H1 (cell line): ENCODE measurements at regions not wholly inside any gene's neighbourhood (a gene's known extent, or its start where the extent isn't known, plus 50 kb on each side); places are given as distances from the start of the nearest gene placed in this dataset.

Experiments used
- CTCF ChIA-PET: fragments of 300-600 bp; sonication (Branson Sonifier 250); formaldehyde crosslinking; loops from one replicate; lab custom pipeline; 2021; ENCODE audit not compliant: partially characterized antibody; lab: Charles Lee
- POLR2A ChIA-PET: fragments of 300-600 bp; sonication (Branson Sonifier 250); formaldehyde crosslinking; loops from one replicate; lab custom pipeline; 2021; ENCODE audit warnings: inconsistent platforms; ENCODE audit not compliant: partially characterized antibody; lab: Charles Lee
- DNase-seq, 2 experiments: peaks; one replicate each; pipeline versions ENCODE4 v3.0.0 to v3.0.0-alpha.2; 2010 to 2022; ENCODE audit warnings: low spot score in 2 of 2, low read depth in 1 of 2, mixed read lengths in 1 of 2
- FAIRE-seq: peaks from 2 replicates; lab custom pipeline; 2011; peaks lifted over from hg19 to GRCh38; lab: Jason Lieb, UNC
- H2AFZ ChIP-seq: 2 replicates; pipeline ENCODE4 v1.8.1; 2012; ENCODE audit warnings: low read length, inconsistent platforms
- H2AK5ac ChIP-seq: 2 replicates; pipeline ENCODE4 v1.6.1; 2013; ENCODE audit warnings: low read depth, low read length
- H2BK120ac ChIP-seq: replicated peaks from 2 replicates; pipeline ENCODE3; 2013; ENCODE audit warnings: low read depth, low read length, inconsistent platforms
- H2BK12ac ChIP-seq: 2 replicates; pipeline ENCODE4 v1.6.1; 2013; ENCODE audit warnings: low read depth, low read length
- H2BK15ac ChIP-seq: 2 replicates; pipeline ENCODE4 v1.6.1; 2013; ENCODE audit warnings: low read length
- H2BK20ac ChIP-seq: 2 replicates; pipeline ENCODE4 v1.6.1; 2013; ENCODE audit warnings: low read length
- H2BK5ac ChIP-seq: 2 replicates; pipeline ENCODE4 v1.6.1; 2013; ENCODE audit warnings: low read depth, low read length
- H3K14ac ChIP-seq: 2 replicates; pipeline ENCODE4 v1.6.1; 2013; ENCODE audit warnings: inconsistent platforms; ENCODE audit not compliant: insufficient read length
- H3K18ac ChIP-seq: 2 replicates; pipeline ENCODE4 v1.6.1; 2013; ENCODE audit warnings: low read length; ENCODE audit errors: extremely low read depth
- H3K23ac ChIP-seq: 2 replicates; pipeline ENCODE4 v1.6.1; 2013; ENCODE audit warnings: inconsistent platforms; ENCODE audit not compliant: insufficient read length
- H3K23me2 ChIP-seq: 2 replicates; pipeline ENCODE4 v1.6.1; 2013; ENCODE audit warnings: low read depth, low read length
- H3K27ac ChIP-seq: 2 replicates; pipeline ENCODE4 v1.6.1; 2011; ENCODE audit warnings: low read depth, low read length, inconsistent platforms
- H3K27me3 ChIP-seq, 4 experiments: replicated peaks in 1 of 4; 1 replicate in 1 of 4; 2 replicates in 3 of 4; pipeline versions ENCODE4 v1.6.1 to v1.8.1; 2011 to 2013; ENCODE audit warnings: low read length in 3 of 4, mild to moderate bottlenecking in 3 of 4, inconsistent platforms in 2 of 4, mixed read lengths in 2 of 4, moderate library complexity in 1 of 4; ENCODE audit not compliant: control insufficient read depth in 3 of 4, insufficient read depth in 3 of 4; ENCODE audit errors: extremely low read depth in 1 of 4
- H3K36me3 ChIP-seq, 4 experiments: 2 replicates each; pipeline versions ENCODE4 v1.6.1 to v1.8.1; 2011 to 2013; ENCODE audit warnings: mild to moderate bottlenecking in 4 of 4, low read length in 3 of 4, moderate library complexity in 2 of 4, control low read depth in 1 of 4, inconsistent platforms in 1 of 4; ENCODE audit not compliant: insufficient read depth in 4 of 4, control insufficient read depth in 2 of 4
- H3K4ac ChIP-seq: replicated peaks from 2 replicates; pipeline ENCODE3; 2013; ENCODE audit warnings: low read length, low read depth, mixed read lengths, inconsistent platforms; ENCODE audit not compliant: insufficient read length
- H3K4me1 ChIP-seq, 4 experiments: replicated peaks in 1 of 4; 1 replicate in 1 of 4; 2 replicates in 3 of 4; pipeline versions ENCODE4 v1.6.1 to v1.8.1; 2011 to 2013; ENCODE audit warnings: low read length in 3 of 4, inconsistent platforms in 2 of 4, mixed read lengths in 1 of 4; ENCODE audit not compliant: insufficient read depth in 4 of 4, control insufficient read depth in 3 of 4
- H3K4me2 ChIP-seq, 2 experiments: 2 replicates each; pipeline versions ENCODE4 v1.6.1 to v1.8.1; 2011 to 2013; ENCODE audit warnings: low read depth in 2 of 2, low read length in 2 of 2, control low read depth in 1 of 2, inconsistent platforms in 1 of 2, mild to moderate bottlenecking in 1 of 2; ENCODE audit not compliant: insufficient read depth in 1 of 2
- H3K4me3 ChIP-seq, 4 experiments: fragments of 200-600, 300-600 bp in 1 of 4; sonication (generic), shearing (Covaris generic), sonication (Bioruptor Twin) in 1 of 4; 2 replicates each; pipeline versions ENCODE4 v1.5.1 to v1.8.1; 2011 to 2016; ENCODE audit warnings: low read length in 4 of 4, low read depth in 3 of 4, control low read depth in 2 of 4, inconsistent platforms in 2 of 4, mild to moderate bottlenecking in 2 of 4, mixed read lengths in 1 of 4, moderate library complexity in 1 of 4; ENCODE audit not compliant: insufficient read depth in 2 of 4; ENCODE audit errors: extremely low read depth in 1 of 4
- H3K56ac ChIP-seq: replicated peaks from 2 replicates; pipeline ENCODE3; 2013; ENCODE audit warnings: low read depth, mild to moderate bottlenecking, mixed read lengths, low read length, inconsistent platforms; ENCODE audit not compliant: insufficient read length
- H3K79me1 ChIP-seq: 2 replicates; pipeline ENCODE4 v1.6.1; 2013; ENCODE audit warnings: low read depth, low read length, control low read depth
- H3K79me2 ChIP-seq, 2 experiments: 2 replicates each; pipeline versions ENCODE4 v1.6.1 to v1.8.1; 2012 to 2013; ENCODE audit warnings: low read length in 2 of 2, mild to moderate bottlenecking in 2 of 2, inconsistent platforms in 1 of 2; ENCODE audit not compliant: insufficient read depth in 2 of 2, control insufficient read depth in 1 of 2
- H3K9ac ChIP-seq, 4 experiments: replicated peaks in 1 of 4; 1 replicate in 1 of 4; 2 replicates in 3 of 4; pipeline versions ENCODE4 v1.6.1 to v1.8.1; 2011 to 2013; ENCODE audit warnings: low read depth in 3 of 4, low read length in 3 of 4, control low read depth in 2 of 4, mild to moderate bottlenecking in 2 of 4, moderate library complexity in 2 of 4, inconsistent platforms in 1 of 4; ENCODE audit errors: extremely low read depth in 1 of 4
- H3K9me3 ChIP-seq, 2 experiments: 2 replicates each; pipeline versions ENCODE4 v1.6.1 to v1.8.1; 2012 to 2013; ENCODE audit warnings: mild to moderate bottlenecking in 2 of 2, moderate library complexity in 2 of 2, control low read depth in 1 of 2, inconsistent platforms in 1 of 2, low read depth in 1 of 2, low read length in 1 of 2, mixed read lengths in 1 of 2; ENCODE audit not compliant: insufficient read depth in 2 of 2
- H4K20me1 ChIP-seq, 2 experiments: replicated peaks in 1 of 2; 2 replicates each; pipeline versions ENCODE3 to v1.8.1; 2011 to 2013; ENCODE audit warnings: inconsistent platforms in 2 of 2, low read length in 2 of 2, mild to moderate bottlenecking in 1 of 2; ENCODE audit not compliant: insufficient read depth in 2 of 2, control insufficient read depth in 1 of 2
- H4K5ac ChIP-seq: 2 replicates; pipeline ENCODE4 v1.6.1; 2013; ENCODE audit warnings: low read length, low read depth, mixed read lengths, inconsistent platforms; ENCODE audit not compliant: insufficient read length
- H4K8ac ChIP-seq: 2 replicates; pipeline ENCODE4 v1.8.0; 2013; ENCODE audit warnings: mild to moderate bottlenecking, moderate library complexity, low read length, inconsistent platforms; ENCODE audit not compliant: insufficient read depth; ENCODE audit errors: extremely low read depth
- H4K91ac ChIP-seq: replicated peaks from 2 replicates; pipeline ENCODE3; 2013; ENCODE audit warnings: low read length, mixed read lengths, inconsistent platforms; ENCODE audit not compliant: insufficient read length
- BACH1 ChIP-seq: IDR thresholded peaks from 2 replicates; pipeline ENCODE4 v1.6.1; 2012; ENCODE audit warnings: low read length, improper control_type of control experiment
- BCL11A ChIP-seq, 2 experiments: IDR thresholded peaks; one replicate each; pipeline ENCODE4 v1.6.1; 2011; ENCODE audit warnings: low read depth in 2 of 2, low read length in 2 of 2, mild to moderate bottlenecking in 2 of 2
- CHD2 ChIP-seq: IDR thresholded peaks from 2 replicates; pipeline ENCODE4 v1.6.1; 2012; ENCODE audit warnings: low read length, improper control_type of control experiment
- EGR1 ChIP-seq: IDR thresholded peaks from 2 replicates; pipeline ENCODE4 v1.6.1; 2011; ENCODE audit warnings: low read depth, low read length, borderline replicate concordance
- KDM5A ChIP-seq: fragments of 200-600 bp; IDR thresholded peaks from 2 replicates; pipeline ENCODE4 v1.7.1; 2012; ENCODE audit warnings: mild to moderate bottlenecking, low read length, inconsistent platforms, mixed read lengths
- NRF1 ChIP-seq: IDR thresholded peaks from 2 replicates; pipeline ENCODE4 v1.6.1; 2011; ENCODE audit warnings: mild to moderate bottlenecking, low read depth, low read length, improper control_type of control experiment
- SIX5 ChIP-seq: IDR thresholded peaks from 2 replicates; pipeline ENCODE4 v1.6.1; 2011; ENCODE audit warnings: mild to moderate bottlenecking, low read depth, low read length
- TAF1 ChIP-seq: IDR thresholded peaks from 2 replicates; pipeline ENCODE4 v1.6.1; 2011; ENCODE audit warnings: mild to moderate bottlenecking, low read depth, low read length
- TEAD4 ChIP-seq: IDR thresholded peaks from 2 replicates; pipeline ENCODE4 v1.6.1; 2012; ENCODE audit warnings: low read depth, low read length, inconsistent platforms, mixed read lengths

DNA sequence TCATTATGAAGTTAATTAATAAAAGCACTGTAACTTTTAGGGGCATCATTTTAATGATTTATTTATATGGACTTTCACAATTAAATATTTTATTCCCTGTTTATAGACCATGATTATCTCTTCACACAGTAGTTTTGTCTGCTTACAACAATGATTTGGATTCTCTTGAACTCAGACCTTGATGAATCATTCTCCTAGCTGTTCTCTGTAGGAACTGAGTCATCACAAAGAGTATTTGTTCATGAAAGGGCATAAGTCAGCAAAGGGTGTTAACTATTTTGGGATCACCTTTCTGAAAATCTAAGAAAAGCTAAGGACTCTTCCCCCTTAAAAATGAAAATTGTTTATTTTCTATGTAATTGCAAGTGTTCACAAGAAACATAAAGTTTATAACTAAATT, 461.1 kb upstream of the UBE2E3 start:
- no peak overlapping the region for H3K4me3 ChIP-seq
- ChIA-PET CTCF (interaction anchor here (1.1 to 1.2 kb wide), 3 partner anchors 13 to 540 kb away, joined by 3 to 6 read pairs (median 3); no protein-coding TSS in a partner anchor), POLR2A (no interaction called here)
- H3K56ac ChIP-seq, result no peak overlapping the region
- H2BK20ac ChIP-seq, result no peak overlapping the region
- H2AK5ac ChIP-seq, result no peak overlapping the region
- H3K79me2 ChIP-seq, result no peaks in the 10 kb centered on the region
- H3K23me2 ChIP-seq, result no peaks in the 10 kb centered on the region
- no peak overlapping the region for H3K18ac ChIP-seq
- H3K4ac ChIP-seq, result no peak overlapping the region
- H4K91ac ChIP-seq, result no peak overlapping the region
- H2BK15ac ChIP-seq, result no peak overlapping the region
- H4K20me1 ChIP-seq, result no peaks in the 10 kb centered on the region
- no peaks in the 10 kb centered on the region for H3K27me3 ChIP-seq
- DNase-seq, result no peak
- no peaks in the 10 kb centered on the region for H3K79me1 ChIP-seq
- no peak overlapping the region for H3K9ac ChIP-seq
- no peak overlapping the region for H3K27ac ChIP-seq
- H3K23ac ChIP-seq, result no peak overlapping the region
- H4K5ac ChIP-seq, result no peak overlapping the region
- no peak overlapping the region for H2AFZ ChIP-seq
- no peak overlapping the region for H3K4me2 ChIP-seq
- no peak overlapping the region for H3K14ac ChIP-seq
- FAIRE-seq, result no peak
- H3K4me1 ChIP-seq, result no peaks in the 10 kb centered on the region; a peak in 1 of 7 replicates
- no peak for TF ChIP-seq BACH1
- TF ChIP-seq SIX5, result no peak
- TF ChIP-seq NRF1, result no peak
- TF ChIP-seq TAF1, result no peak
- no peak for TF ChIP-seq KDM5A
- TF ChIP-seq TEAD4, result no peak
- no peak for TF ChIP-seq CHD2
- TF ChIP-seq BCL11A (IDR thresholded peaks at IDR 0.05; ENCODE audit: low read depth in 2 of 2, low read length in 2 of 2), result no peak
- TF ChIP-seq EGR1, result no peak
- no peak overlapping the region for H4K8ac ChIP-seq
- no peaks in the 10 kb centered on the region for H3K36me3 ChIP-seq
- H2BK120ac ChIP-seq, result no peak overlapping the region
- no peaks in the 10 kb centered on the region for H3K9me3 ChIP-seq
- no peak overlapping the region for H2BK12ac ChIP-seq
- no peak overlapping the region for H2BK5ac ChIP-seq
